ENCODE measurements at regions not wholly inside any gene's neighbourhood (a gene's known extent, or its start where the extent isn't known, plus 50 kb on each side); places are given as distances from the start of the nearest gene placed in this dataset.

DNA sequence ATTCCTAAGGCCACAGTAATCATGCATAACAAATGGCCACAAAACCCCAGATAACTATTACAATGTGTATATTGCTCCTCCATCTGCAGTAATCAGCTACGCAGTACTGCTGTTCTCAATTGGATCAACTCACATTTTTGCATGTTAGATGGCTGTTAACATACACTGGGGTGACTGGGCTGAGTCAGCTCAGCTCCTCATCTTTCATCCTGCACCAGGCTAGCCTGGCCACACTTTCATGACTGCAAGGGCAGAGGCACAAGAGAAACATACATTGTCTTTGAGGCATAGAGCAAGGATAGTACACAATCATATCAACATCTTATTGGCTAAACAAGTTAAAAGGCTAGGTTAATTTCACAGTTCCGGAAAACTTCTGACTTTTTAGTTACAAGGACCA lies 306.6 kb downstream of the SLC6A15 start:
- TF ChIP-seq HDGF (IDR thresholded peaks at IDR 0.05; ENCODE audit: borderline replicate concordance) (no peak), SP1 (IDR thresholded peaks at IDR 0.05) (no peak), BHLHE40 (IDR thresholded peaks at IDR 0.05; ENCODE audit: borderline replicate concordance) (no peak)
